ENCODE measurements at regions not wholly inside any gene's neighbourhood (a gene's known extent, or its start where the extent isn't known, plus 50 kb on each side); places are given as distances from the start of the nearest gene placed in this dataset.

DNA sequence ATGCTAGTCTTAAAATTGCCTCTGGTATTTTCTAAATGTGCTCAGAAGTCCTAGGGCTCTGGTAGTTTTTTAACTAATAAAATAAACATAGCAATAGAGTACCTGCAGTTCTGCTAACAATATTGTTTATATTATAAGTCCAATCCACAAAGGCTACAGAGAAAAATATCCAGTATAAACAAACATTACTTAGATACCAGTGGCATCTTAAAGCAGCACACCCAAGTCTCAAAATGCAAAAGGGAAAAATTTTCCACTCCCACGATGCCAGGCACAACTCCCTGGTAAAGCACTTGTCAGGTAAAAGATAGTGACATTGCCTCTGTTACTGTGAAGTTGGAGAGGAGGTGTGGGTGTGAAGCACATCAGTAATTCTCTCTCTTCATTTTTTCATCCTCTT lies 123.3 kb downstream of the OGFRL1 start:
- TF ChIP-seq, protein P1, sequence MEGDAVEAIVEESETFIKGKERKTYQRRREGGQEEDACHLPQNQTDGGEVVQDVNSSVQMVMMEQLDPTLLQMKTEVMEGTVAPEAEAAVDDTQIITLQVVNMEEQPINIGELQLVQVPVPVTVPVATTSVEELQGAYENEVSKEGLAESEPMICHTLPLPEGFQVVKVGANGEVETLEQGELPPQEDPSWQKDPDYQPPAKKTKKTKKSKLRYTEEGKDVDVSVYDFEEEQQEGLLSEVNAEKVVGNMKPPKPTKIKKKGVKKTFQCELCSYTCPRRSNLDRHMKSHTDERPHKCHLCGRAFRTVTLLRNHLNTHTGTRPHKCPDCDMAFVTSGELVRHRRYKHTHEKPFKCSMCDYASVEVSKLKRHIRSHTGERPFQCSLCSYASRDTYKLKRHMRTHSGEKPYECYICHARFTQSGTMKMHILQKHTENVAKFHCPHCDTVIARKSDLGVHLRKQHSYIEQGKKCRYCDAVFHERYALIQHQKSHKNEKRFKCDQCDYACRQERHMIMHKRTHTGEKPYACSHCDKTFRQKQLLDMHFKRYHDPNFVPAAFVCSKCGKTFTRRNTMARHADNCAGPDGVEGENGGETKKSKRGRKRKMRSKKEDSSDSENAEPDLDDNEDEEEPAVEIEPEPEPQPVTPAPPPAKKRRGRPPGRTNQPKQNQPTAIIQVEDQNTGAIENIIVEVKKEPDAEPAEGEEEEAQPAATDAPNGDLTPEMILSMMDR (IDR thresholded peaks at IDR 0.05), result no peak
- TF ChIP-seq POLR2A (IDR thresholded peaks at IDR 0.05), result no peak

Data from prostate gland (tissue), 2 donors.